Gastrocnemius medialis (tissue), 4 donors: ENCODE measurements at regions not wholly inside any gene's neighbourhood (a gene's known extent, or its start where the extent isn't known, plus 50 kb on each side); places are given as distances from the start of the nearest gene placed in this dataset.

ENCODE experiments used
- CTCF ChIP-seq, 5 experiments: fragments of 450-650 bp in 3 of 5; fragments of 200-600 bp in 2 of 5; sonication (generic) in 2 of 5; IDR thresholded peaks in 4 of 5; conservative IDR thresholded peaks in 1 of 5; 1 replicate in 4 of 5; 2 replicates in 1 of 5; pipeline ENCODE4 v1.5.1; 2016 to 2019; ENCODE audit warnings: antibody characterized with exemption in 5 of 5, mild to moderate bottlenecking in 3 of 5, moderate library complexity in 3 of 5
- POLR2A ChIP-seq, 2 donors: fragments of 450-650 bp; IDR thresholded peaks; one replicate each; pipeline ENCODE4 v1.6.1; 2017; ENCODE audit warnings: antibody characterized with exemption in 2 of 2, mild to moderate bottlenecking in 2 of 2, moderate library complexity in 2 of 2

- TF ChIP-seq CTCF (IDR thresholded peaks at IDR 0.05 in 4 of 5, conservative IDR thresholded peaks at IDR 0.05 in 1 of 5) (no peak), POLR2A (IDR thresholded peaks at IDR 0.05) (no peak)
Observed at GRCh38 chr2:120968307-120969015, 232.8 kb downstream of the GLI2 start.
